CD14-positive monocyte (primary cell): ENCODE measurements at regions not wholly inside any gene's neighbourhood (a gene's known extent, or its start where the extent isn't known, plus 50 kb on each side); places are given as distances from the start of the nearest gene placed in this dataset.

Source experiments
- DNase-seq, 3 donors: peaks; one replicate each; pipeline ENCODE4 v3.0.0-alpha.2; 2011 to 2022
- H2AFZ ChIP-seq: 2 replicates; pipeline ENCODE4 v1.6.0; 2012; ENCODE audit warnings: mild to moderate bottlenecking, low read depth, low read length, inconsistent platforms; ENCODE audit not compliant: insufficient read depth, poor library complexity, severe bottlenecking
- H3K27ac ChIP-seq, 2 donors: 1 replicate in 1 of 2; 2 replicates in 1 of 2; pipeline ENCODE4 v1.5.1; 2012 to 2013; ENCODE audit warnings: low read length in 2 of 2, control low read depth in 1 of 2, inconsistent platforms in 1 of 2, low read depth in 1 of 2, mild to moderate bottlenecking in 1 of 2
- H3K27me3 ChIP-seq, 2 donors: one replicate each; pipeline versions ENCODE4 v1.6.0 to v1.6.1; 2011 to 2013; ENCODE audit warnings: low read length in 2 of 2; ENCODE audit not compliant: control insufficient read depth in 2 of 2, insufficient read depth in 2 of 2
- H3K36me3 ChIP-seq, 2 donors: replicated peaks in 1 of 2; 1 replicate in 1 of 2; 2 replicates in 1 of 2; pipeline versions ENCODE4 v1.5.1 to v1.6.1; 2012 to 2013; ENCODE audit warnings: low read length in 2 of 2, control low read depth in 1 of 2, inconsistent platforms in 1 of 2, mild to moderate bottlenecking in 1 of 2; ENCODE audit not compliant: insufficient read depth in 2 of 2, control insufficient read depth in 1 of 2
- H3K4me1 ChIP-seq, 2 donors: 1 replicate in 1 of 2; 2 replicates in 1 of 2; pipeline versions ENCODE4 v1.5.1 to v1.6.1; 2012 to 2013; ENCODE audit warnings: low read length in 2 of 2, control low read depth in 1 of 2, inconsistent platforms in 1 of 2, mild to moderate bottlenecking in 1 of 2, moderate library complexity in 1 of 2; ENCODE audit not compliant: insufficient read depth in 2 of 2, control insufficient read depth in 1 of 2
- H3K4me2 ChIP-seq: replicated peaks from 2 replicates; pipeline ENCODE3; 2012; ENCODE audit warnings: low read length, moderate library complexity, mild to moderate bottlenecking; ENCODE audit not compliant: poor library complexity, severe bottlenecking; ENCODE audit errors: extremely low read depth
- H3K4me3 ChIP-seq, 3 experiments: fragments of 200-600 bp in 1 of 3; sonication (generic) in 1 of 3; replicated peaks in 1 of 3; 1 replicate in 2 of 3; 2 replicates in 1 of 3; pipeline ENCODE4 v1.5.1; 2011 to 2013; ENCODE audit warnings: low read length in 3 of 3, mild to moderate bottlenecking in 3 of 3, control low read depth in 2 of 3, low read depth in 2 of 3, inconsistent platforms in 1 of 3, moderate library complexity in 1 of 3
- H3K79me2 ChIP-seq: 2 replicates; pipeline ENCODE4 v1.6.0; 2012; ENCODE audit warnings: mild to moderate bottlenecking, control low read depth, inconsistent platforms, low read length, moderate library complexity; ENCODE audit not compliant: insufficient read depth
- H3K9ac ChIP-seq: 2 replicates; pipeline ENCODE4 v1.6.0; 2017; ENCODE audit warnings: low read length, mild to moderate bottlenecking; ENCODE audit not compliant: insufficient read depth, poor library complexity, severe bottlenecking
- H3K9me3 ChIP-seq, 2 donors: replicated peaks in 1 of 2; 1 replicate in 1 of 2; 2 replicates in 1 of 2; pipeline versions ENCODE4 v1.5.1 to v1.6.1; 2012 to 2013; ENCODE audit warnings: low read length in 2 of 2, control low read depth in 1 of 2; ENCODE audit not compliant: control insufficient read depth in 1 of 2, insufficient read depth in 1 of 2
- H4K20me1 ChIP-seq: 2 replicates; pipeline ENCODE4 v1.6.0; 2012; ENCODE audit warnings: mild to moderate bottlenecking, low read length, control low read depth, moderate library complexity; ENCODE audit not compliant: insufficient read depth
- H3K27ac Mint-ChIP-seq, 7 donors: one replicate each; pipeline ENCODE4 v1.8.0; 2020; ENCODE audit warnings: mild to moderate bottlenecking in 7 of 7, mixed read lengths in 7 of 7, moderate library complexity in 6 of 7, inconsistent platforms in 2 of 7
- H3K27me3 Mint-ChIP-seq, 3 donors: one replicate each; pipeline ENCODE4 v1.8.0; 2021 to 2022; ENCODE audit warnings: low read depth in 3 of 3, mild to moderate bottlenecking in 3 of 3, mixed read lengths in 3 of 3, moderate library complexity in 3 of 3, inconsistent platforms in 1 of 3
- H3K36me3 Mint-ChIP-seq, 2 donors: one replicate each; pipeline ENCODE4 v1.8.0; 2020; ENCODE audit warnings: mixed read lengths in 2 of 2, inconsistent platforms in 1 of 2, mild to moderate bottlenecking in 1 of 2
- H3K4me1 Mint-ChIP-seq: one replicate; pipeline ENCODE4 v1.8.0; 2020; ENCODE audit warnings: mild to moderate bottlenecking, mixed read lengths
- H3K4me3 Mint-ChIP-seq, 2 donors: one replicate each; pipeline ENCODE4 v1.8.0; 2020; ENCODE audit warnings: mild to moderate bottlenecking in 2 of 2, mixed read lengths in 2 of 2, moderate library complexity in 1 of 2
- H3K9me3 Mint-ChIP-seq, 7 donors: one replicate each; pipeline ENCODE4 v1.8.0; 2020 to 2022; ENCODE audit warnings: mixed read lengths in 7 of 7, mild to moderate bottlenecking in 6 of 7, moderate library complexity in 6 of 7, inconsistent platforms in 2 of 7
- intact Hi-C, 2 donors: fragments of 100-400 bp; cut with micrococcal nuclease; formaldehyde crosslinking; loops; one replicate each; pipeline versions ENCODE4 v1.15.0 to v1.15.1; 2023
- TF ChIP-seq, protein P1 (sequence below): fragments of 200-600 bp; IDR thresholded peaks from one replicate; pipeline ENCODE4 v1.8.0; 2022; ENCODE audit warnings: antibody characterized with exemption, mild to moderate bottlenecking

DNA sequence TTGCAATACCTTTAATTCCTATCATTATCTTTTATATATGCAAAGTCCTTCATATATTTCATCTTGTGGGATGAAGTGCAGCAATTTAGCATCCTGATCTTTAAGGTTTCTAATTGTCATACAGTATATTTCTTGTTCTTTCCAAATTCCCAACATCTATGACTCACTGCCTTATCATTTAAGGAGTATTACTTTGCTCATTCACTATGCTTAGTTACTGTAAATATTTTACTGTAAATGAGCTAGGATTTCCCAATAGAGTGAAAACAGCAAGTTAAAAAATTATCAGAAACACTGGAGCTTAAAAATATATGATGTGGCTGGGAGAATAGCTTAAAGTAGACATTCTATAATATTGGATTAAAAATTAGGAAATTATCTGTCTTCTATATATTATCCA lies 69.9 kb downstream of the SLITRK6 start:
- Histone ChIP-seq H3K79me2 (no peaks in the 10 kb centered on the region), H3K27me3 (no peaks in the 10 kb centered on the region), H3K27ac (no peak overlapping the region), H2AFZ (no peak overlapping the region), H3K4me1 (no peaks in the 10 kb centered on the region), H3K4me3 (no peak overlapping the region), H3K36me3 (no peaks in the 10 kb centered on the region), H3K4me2 (no peak overlapping the region), H3K9me3 (peaks cover 0 to 4% of the 10 kb centered on the region in 2 donors), H4K20me1 (no peaks in the 10 kb centered on the region), H3K9ac (no peak overlapping the region)
- intact Hi-C loops, result no loop called here
- H3K4me1 Mint-ChIP-seq, result no peaks in the 10 kb centered on the region
- TF ChIP-seq, protein P1, sequence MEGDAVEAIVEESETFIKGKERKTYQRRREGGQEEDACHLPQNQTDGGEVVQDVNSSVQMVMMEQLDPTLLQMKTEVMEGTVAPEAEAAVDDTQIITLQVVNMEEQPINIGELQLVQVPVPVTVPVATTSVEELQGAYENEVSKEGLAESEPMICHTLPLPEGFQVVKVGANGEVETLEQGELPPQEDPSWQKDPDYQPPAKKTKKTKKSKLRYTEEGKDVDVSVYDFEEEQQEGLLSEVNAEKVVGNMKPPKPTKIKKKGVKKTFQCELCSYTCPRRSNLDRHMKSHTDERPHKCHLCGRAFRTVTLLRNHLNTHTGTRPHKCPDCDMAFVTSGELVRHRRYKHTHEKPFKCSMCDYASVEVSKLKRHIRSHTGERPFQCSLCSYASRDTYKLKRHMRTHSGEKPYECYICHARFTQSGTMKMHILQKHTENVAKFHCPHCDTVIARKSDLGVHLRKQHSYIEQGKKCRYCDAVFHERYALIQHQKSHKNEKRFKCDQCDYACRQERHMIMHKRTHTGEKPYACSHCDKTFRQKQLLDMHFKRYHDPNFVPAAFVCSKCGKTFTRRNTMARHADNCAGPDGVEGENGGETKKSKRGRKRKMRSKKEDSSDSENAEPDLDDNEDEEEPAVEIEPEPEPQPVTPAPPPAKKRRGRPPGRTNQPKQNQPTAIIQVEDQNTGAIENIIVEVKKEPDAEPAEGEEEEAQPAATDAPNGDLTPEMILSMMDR, result no peak
- H3K27me3 Mint-ChIP-seq, result no peaks in the 10 kb centered on the region
- H3K4me3 Mint-ChIP-seq, result no peak overlapping the region
- no peak overlapping the region for H3K27ac Mint-ChIP-seq
- H3K9me3 Mint-ChIP-seq, result no peaks in the 10 kb centered on the region
- no peak for DNase-seq
- H3K36me3 Mint-ChIP-seq, result no peaks in the 10 kb centered on the region

DNA sequence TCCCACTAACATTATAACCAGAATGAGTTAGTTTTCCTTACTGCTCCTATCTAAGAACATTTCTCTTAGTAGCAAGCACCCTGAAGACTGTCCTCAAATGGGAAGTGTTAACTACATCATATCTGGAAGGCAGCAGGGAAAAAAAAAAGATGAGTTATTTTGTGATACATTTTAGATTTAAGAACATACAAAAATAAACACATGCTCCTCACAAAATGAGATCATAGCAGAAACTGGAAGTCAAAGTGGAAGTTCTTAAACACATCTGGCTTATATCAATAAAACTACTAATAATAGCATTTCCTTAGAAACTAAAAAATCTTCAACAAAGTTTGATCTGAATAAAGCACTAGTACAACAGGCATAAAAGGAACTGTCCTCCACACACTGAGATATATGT lies 70.4 kb downstream of the SLITRK6 start:
- H3K9me3 Mint-ChIP-seq, result no peaks in the 10 kb centered on the region
- Histone ChIP-seq H3K27me3 (no peaks in the 10 kb centered on the region), H3K4me1 (no peaks in the 10 kb centered on the region), H3K27ac (no peak overlapping the region), H2AFZ (no peak overlapping the region), H3K36me3 (no peaks in the 10 kb centered on the region), H3K9ac (no peak overlapping the region), H3K79me2 (no peaks in the 10 kb centered on the region), H4K20me1 (no peaks in the 10 kb centered on the region), H3K4me3 (no peak overlapping the region), H3K9me3 (peaks cover 0 to 4% of the 10 kb centered on the region in 2 donors), H3K4me2 (no peak overlapping the region)
- no peak for DNase-seq
- H3K4me1 Mint-ChIP-seq, result no peaks in the 10 kb centered on the region
- no peak overlapping the region for H3K4me3 Mint-ChIP-seq
- no peaks in the 10 kb centered on the region for H3K36me3 Mint-ChIP-seq
- intact Hi-C loops, result no loop called here
- H3K27me3 Mint-ChIP-seq, result no peaks in the 10 kb centered on the region
- TF ChIP-seq, protein P1, result no peak
- no peak overlapping the region for H3K27ac Mint-ChIP-seq
